GM13976 (cell line): ENCODE measurements at regions not wholly inside any gene's neighbourhood (a gene's known extent, or its start where the extent isn't known, plus 50 kb on each side); places are given as distances from the start of the nearest gene placed in this dataset.

Experiments used
- DNase-seq: peaks from one replicate; pipeline ENCODE4 v3.0.0; 2012; ENCODE audit warnings: low spot score
- in situ Hi-C: fragments of 300-500 bp; cut with MboI; formaldehyde crosslinking; loops from one replicate; pipeline ENCODE4 v1.12.0; 2022; ENCODE audit warnings: low sequenced_read_pairs, mixed read lengths, inconsistent platforms; ENCODE audit not compliant: unreplicated experiment
- TF ChIP-seq, protein P1 (sequence below): IDR thresholded peaks from 2 replicates; pipeline ENCODE4 v1.5.1; 2012; ENCODE audit warnings: borderline replicate concordance, mild to moderate bottlenecking; ENCODE audit not compliant: insufficient read depth; ENCODE audit errors: extremely low read depth, missing control alignments, control extremely low read depth

DNA sequence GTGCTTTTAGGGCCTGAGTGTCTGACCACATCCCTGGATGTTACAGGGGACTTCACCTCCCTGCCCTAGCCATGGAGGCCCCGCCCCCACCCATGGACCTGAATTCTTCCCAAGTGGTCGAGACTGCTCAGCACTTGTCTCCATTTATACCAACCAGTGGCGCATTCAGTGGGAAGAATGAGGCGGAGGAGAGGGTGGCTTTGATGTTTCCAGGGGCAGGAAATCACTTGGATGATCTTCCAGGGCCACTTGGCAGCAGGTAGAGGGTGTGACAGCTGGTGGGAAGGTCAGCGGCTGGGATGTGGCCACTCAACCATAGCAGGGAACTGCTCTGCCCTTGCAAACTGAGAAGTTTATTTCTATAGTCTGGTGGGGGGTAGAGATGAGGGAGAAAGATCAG, 155.1 kb upstream of the BLID start:
- no peak for DNase-seq
- TF ChIP-seq, protein P1, sequence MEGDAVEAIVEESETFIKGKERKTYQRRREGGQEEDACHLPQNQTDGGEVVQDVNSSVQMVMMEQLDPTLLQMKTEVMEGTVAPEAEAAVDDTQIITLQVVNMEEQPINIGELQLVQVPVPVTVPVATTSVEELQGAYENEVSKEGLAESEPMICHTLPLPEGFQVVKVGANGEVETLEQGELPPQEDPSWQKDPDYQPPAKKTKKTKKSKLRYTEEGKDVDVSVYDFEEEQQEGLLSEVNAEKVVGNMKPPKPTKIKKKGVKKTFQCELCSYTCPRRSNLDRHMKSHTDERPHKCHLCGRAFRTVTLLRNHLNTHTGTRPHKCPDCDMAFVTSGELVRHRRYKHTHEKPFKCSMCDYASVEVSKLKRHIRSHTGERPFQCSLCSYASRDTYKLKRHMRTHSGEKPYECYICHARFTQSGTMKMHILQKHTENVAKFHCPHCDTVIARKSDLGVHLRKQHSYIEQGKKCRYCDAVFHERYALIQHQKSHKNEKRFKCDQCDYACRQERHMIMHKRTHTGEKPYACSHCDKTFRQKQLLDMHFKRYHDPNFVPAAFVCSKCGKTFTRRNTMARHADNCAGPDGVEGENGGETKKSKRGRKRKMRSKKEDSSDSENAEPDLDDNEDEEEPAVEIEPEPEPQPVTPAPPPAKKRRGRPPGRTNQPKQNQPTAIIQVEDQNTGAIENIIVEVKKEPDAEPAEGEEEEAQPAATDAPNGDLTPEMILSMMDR = no peak
- in situ Hi-C loops = no loop called here

- in situ Hi-C loops = no loop called here
- TF ChIP-seq, protein P1 = no peak
- no peak for DNase-seq
Observed at GRCh38 chr11:122270535-122270934, 154.5 kb upstream of the BLID start.

GRCh38 chr11:122269824-122270223, 153.8 kb upstream of the BLID start:
- no peak for DNase-seq
- in situ Hi-C loops = no loop called here
- TF ChIP-seq, protein P1 = no peak

GRCh38 chr11:122268601-122269130, 152.7 kb upstream of the BLID start:
- in situ Hi-C loops = no loop called here
- TF ChIP-seq, protein P1 = no peak
- no peak for DNase-seq

DNA sequence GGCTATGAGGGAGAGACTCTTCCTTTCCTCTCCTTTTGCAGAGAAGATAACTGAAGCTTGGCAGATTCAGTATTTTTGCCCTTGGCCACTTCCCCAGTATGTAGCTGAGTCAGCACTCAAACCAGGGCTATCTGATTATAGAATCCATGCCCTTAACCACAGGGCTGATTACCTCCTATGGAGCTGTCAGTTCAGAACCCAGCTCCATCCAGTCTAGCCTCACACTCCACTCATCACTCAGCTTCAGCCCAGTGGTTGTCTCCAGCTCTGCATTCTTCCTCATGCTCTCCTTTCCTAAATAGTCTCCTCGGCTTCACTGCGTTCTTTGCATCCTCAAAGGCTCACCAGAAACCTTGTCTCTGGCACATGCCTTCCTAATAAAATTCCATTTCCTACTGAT, 151.6 kb upstream of the BLID start:
- TF ChIP-seq, protein P1 = no peak
- in situ Hi-C loops = no loop called here
- no peak for DNase-seq

GRCh38 chr11:122265981-122266380, 150.0 kb upstream of the BLID start:
- TF ChIP-seq, protein P1 = no peak
- DNase-seq = no peak

DNA sequence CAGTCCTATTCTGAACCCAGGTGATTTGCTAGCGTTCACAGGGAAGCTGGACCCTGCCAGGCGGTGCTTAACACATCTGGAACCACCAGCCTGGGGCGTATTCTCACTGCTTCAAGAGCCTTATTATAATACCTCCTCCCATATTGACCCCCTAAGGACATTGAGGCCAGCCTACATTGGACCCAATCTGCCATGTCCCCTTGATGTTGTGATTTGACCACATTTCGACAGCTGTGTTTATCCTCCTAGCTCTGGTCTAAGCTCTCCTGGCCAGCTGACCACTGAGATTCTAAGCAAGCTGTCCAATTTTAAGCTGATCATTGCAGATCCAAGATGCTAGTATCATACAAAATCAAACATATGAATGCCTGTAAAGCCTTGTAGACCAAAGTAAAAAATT, 148.1 kb upstream of the BLID start:
- TF ChIP-seq, protein P1 = no peak
- DNase-seq = no peak
- in situ Hi-C loops = no loop called here

More at GRCh38 chr11:122265981-122266380, 150.0 kb upstream of the BLID start:
- in situ Hi-C loops = no loop called here
